Colonic mucosa (tissue), 4 donors: ENCODE measurements at regions not wholly inside any gene's neighbourhood (a gene's known extent, or its start where the extent isn't known, plus 50 kb on each side); places are given as distances from the start of the nearest gene placed in this dataset.

Source experiments
- DNase-seq: peaks from one replicate; pipeline ENCODE4 v3.0.0-alpha.2; 2020
- H3K27ac ChIP-seq: fragments of 200-600 bp; one replicate; pipeline ENCODE4 v1.8.0; 2021
- H3K27me3 ChIP-seq: fragments of 200-600 bp; one replicate; pipeline ENCODE4 v1.8.0; 2021
- H3K36me3 ChIP-seq: fragments of 200-600 bp; one replicate; pipeline ENCODE4 v1.8.0; 2021
- H3K4me1 ChIP-seq: fragments of 200-600 bp; one replicate; pipeline ENCODE4 v1.8.0; 2021; ENCODE audit warnings: mild to moderate bottlenecking
- H3K4me3 ChIP-seq: fragments of 200-600 bp; one replicate; pipeline ENCODE4 v1.8.0; 2021
- H3K9ac ChIP-seq, 2 donors: one replicate each; pipeline ENCODE4 v1.7.0; 2013; ENCODE audit warnings: control low read depth in 2 of 2, low read depth in 2 of 2, low read length in 2 of 2
- H3K9me3 ChIP-seq: fragments of 200-600 bp; one replicate; pipeline ENCODE4 v1.8.0; 2021
- CTCF ChIP-seq: fragments of 200-600 bp; IDR thresholded peaks from one replicate; pipeline ENCODE4 v1.8.0; 2022; ENCODE audit warnings: antibody characterized with exemption, mild to moderate bottlenecking
- intact Hi-C: fragments of 100-400 bp; cut with DNase I; formaldehyde crosslinking; loops from one replicate; pipeline ENCODE4 v1.14.1; 2022
- donor health status: healthy.
- donor health status: DM: no; HTN: no; CAD: no.
- donor health status: DM: no; HTN: no; CAD: no.

- Histone ChIP-seq H3K36me3 (no peaks in the 10 kb centered on the region), H3K9ac (no peak overlapping the region), H3K9me3 (no peaks in the 10 kb centered on the region), H3K4me3 (no peak overlapping the region), H3K27ac (no peak overlapping the region), H3K27me3 (no peaks in the 10 kb centered on the region), H3K4me1 (no peaks in the 10 kb centered on the region)
- intact Hi-C loops, result no loop called here
- no peak for DNase-seq
- no peak for TF ChIP-seq CTCF
Measured at GRCh38 chr1:88111816-88112215, 572.3 kb upstream of the PKN2 start.

- no peak for DNase-seq
- Histone ChIP-seq H3K9me3 (no peaks in the 10 kb centered on the region), H3K4me3 (no peak overlapping the region), H3K27me3 (no peaks in the 10 kb centered on the region), H3K9ac (no peak overlapping the region), H3K36me3 (no peaks in the 10 kb centered on the region), H3K4me1 (no peaks in the 10 kb centered on the region), H3K27ac (no peak overlapping the region)
- no peak for TF ChIP-seq CTCF
- intact Hi-C loops, result no loop called here
Measured at GRCh38 chr1:88117597-88117996, 566.5 kb upstream of the PKN2 start.

- no peak for TF ChIP-seq CTCF
- no peaks in the 10 kb centered on the region for H3K27me3 ChIP-seq
- no peak for DNase-seq
- H3K9ac ChIP-seq, result no peak overlapping the region
- no peaks in the 10 kb centered on the region for H3K36me3 ChIP-seq
- no peak overlapping the region for H3K4me3 ChIP-seq
- no peak overlapping the region for H3K27ac ChIP-seq
- intact Hi-C loops, result no loop called here
- H3K4me1 ChIP-seq, result no peaks in the 10 kb centered on the region
- no peaks in the 10 kb centered on the region for H3K9me3 ChIP-seq
Measured at GRCh38 chr1:88118176-88118845, 565.8 kb upstream of the PKN2 start.

GRCh38 chr1:88124614-88125013 lies 559.5 kb upstream of the PKN2 start:
- Histone ChIP-seq H3K27ac (no peak overlapping the region), H3K9me3 (no peaks in the 10 kb centered on the region), H3K36me3 (no peaks in the 10 kb centered on the region), H3K27me3 (no peaks in the 10 kb centered on the region), H3K4me1 (no peaks in the 10 kb centered on the region), H3K9ac (no peak overlapping the region), H3K4me3 (no peak overlapping the region)
- TF ChIP-seq CTCF, result no peak
- intact Hi-C loops, result no loop called here
- DNase-seq, result no peak

- Histone ChIP-seq H3K27me3 (no peaks in the 10 kb centered on the region), H3K4me1 (no peaks in the 10 kb centered on the region), H3K36me3 (no peaks in the 10 kb centered on the region), H3K27ac (no peak overlapping the region), H3K4me3 (no peak overlapping the region), H3K9me3 (no peaks in the 10 kb centered on the region), H3K9ac (no peak overlapping the region)
- no peak for TF ChIP-seq CTCF
- DNase-seq, result no peak
- intact Hi-C loops, result no loop called here
Measured at GRCh38 chr1:88126467-88126866, 557.6 kb upstream of the PKN2 start.
